ENCODE measurements at regions not wholly inside any gene's neighbourhood (a gene's known extent, or its start where the extent isn't known, plus 50 kb on each side); places are given as distances from the start of the nearest gene placed in this dataset.

GRCh38 chr7:17512181-17512675 is 213.8 kb downstream of the AHR start:
- no peak for DNase-seq (ENCODE audit: insufficient read length, low spot score)
- TF ChIP-seq, protein P1, sequence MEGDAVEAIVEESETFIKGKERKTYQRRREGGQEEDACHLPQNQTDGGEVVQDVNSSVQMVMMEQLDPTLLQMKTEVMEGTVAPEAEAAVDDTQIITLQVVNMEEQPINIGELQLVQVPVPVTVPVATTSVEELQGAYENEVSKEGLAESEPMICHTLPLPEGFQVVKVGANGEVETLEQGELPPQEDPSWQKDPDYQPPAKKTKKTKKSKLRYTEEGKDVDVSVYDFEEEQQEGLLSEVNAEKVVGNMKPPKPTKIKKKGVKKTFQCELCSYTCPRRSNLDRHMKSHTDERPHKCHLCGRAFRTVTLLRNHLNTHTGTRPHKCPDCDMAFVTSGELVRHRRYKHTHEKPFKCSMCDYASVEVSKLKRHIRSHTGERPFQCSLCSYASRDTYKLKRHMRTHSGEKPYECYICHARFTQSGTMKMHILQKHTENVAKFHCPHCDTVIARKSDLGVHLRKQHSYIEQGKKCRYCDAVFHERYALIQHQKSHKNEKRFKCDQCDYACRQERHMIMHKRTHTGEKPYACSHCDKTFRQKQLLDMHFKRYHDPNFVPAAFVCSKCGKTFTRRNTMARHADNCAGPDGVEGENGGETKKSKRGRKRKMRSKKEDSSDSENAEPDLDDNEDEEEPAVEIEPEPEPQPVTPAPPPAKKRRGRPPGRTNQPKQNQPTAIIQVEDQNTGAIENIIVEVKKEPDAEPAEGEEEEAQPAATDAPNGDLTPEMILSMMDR (IDR thresholded peaks at IDR 0.05; ENCODE audit: insufficient read depth, missing control alignments) = no peak
- no peak for FAIRE-seq

DNA sequence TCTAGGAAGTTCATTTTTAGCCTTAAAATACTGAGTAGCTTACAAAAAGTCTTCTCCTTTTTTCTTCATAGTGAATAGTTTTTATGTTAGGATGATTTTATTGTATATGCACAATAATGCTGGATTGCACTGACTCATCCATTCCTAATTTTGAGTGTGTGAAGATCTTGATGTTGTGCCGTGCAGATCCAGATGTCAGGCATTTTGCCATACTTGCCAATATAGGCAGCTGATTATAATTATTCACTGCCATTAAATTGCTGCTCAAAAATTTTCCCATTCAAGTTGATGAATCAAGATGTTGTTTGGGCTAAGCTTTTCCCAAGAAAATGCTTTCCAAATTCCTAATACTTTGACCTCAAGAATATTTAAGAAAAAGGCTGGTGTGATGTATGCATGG is 218.3 kb downstream of the AHR start:
- TF ChIP-seq, protein P1 (IDR thresholded peaks at IDR 0.05; ENCODE audit: insufficient read depth, missing control alignments) = no peak
- DNase-seq (ENCODE audit: insufficient read length, low spot score) (no peak), FAIRE-seq (no peak)

GRCh38 chr7:17520941-17521340 is 222.5 kb downstream of the AHR start:
- FAIRE-seq (no peak), DNase-seq (ENCODE audit: insufficient read length, low spot score) (no peak)
- TF ChIP-seq, protein P1 (IDR thresholded peaks at IDR 0.05; ENCODE audit: insufficient read depth, missing control alignments) = no peak

- no peak for DNase-seq (ENCODE audit: insufficient read length, low spot score)
- FAIRE-seq = no peak
Measured at GRCh38 chr7:17521437-17521836, 223.0 kb downstream of the AHR start.

GRCh38 chr7:17523813-17524739 is 225.6 kb downstream of the AHR start:
- TF ChIP-seq, protein P1 (IDR thresholded peaks at IDR 0.05; ENCODE audit: insufficient read depth, missing control alignments) = no peak
- FAIRE-seq (no peak), DNase-seq (ENCODE audit: insufficient read length, low spot score) (no peak)

More at GRCh38 chr7:17521437-17521836, 223.0 kb downstream of the AHR start:
- TF ChIP-seq, protein P1 (IDR thresholded peaks at IDR 0.05; ENCODE audit: insufficient read depth, missing control alignments) = no peak

GRCh38 chr7:17524746-17525145 is 226.3 kb downstream of the AHR start:
- DNase-seq (ENCODE audit: insufficient read length, low spot score) (no peak), FAIRE-seq (no peak)
- TF ChIP-seq, protein P1 (IDR thresholded peaks at IDR 0.05; ENCODE audit: insufficient read depth, missing control alignments) = no peak

- no peak for DNase-seq (ENCODE audit: insufficient read length, low spot score)
- TF ChIP-seq, protein P1 (IDR thresholded peaks at IDR 0.05; ENCODE audit: insufficient read depth, missing control alignments) = no peak
- no peak for FAIRE-seq
Measured at GRCh38 chr7:17526621-17527020, 228.2 kb downstream of the AHR start.
